ENCODE measurements at regions not wholly inside any gene's neighbourhood (a gene's known extent, or its start where the extent isn't known, plus 50 kb on each side); places are given as distances from the start of the nearest gene placed in this dataset.

DNA sequence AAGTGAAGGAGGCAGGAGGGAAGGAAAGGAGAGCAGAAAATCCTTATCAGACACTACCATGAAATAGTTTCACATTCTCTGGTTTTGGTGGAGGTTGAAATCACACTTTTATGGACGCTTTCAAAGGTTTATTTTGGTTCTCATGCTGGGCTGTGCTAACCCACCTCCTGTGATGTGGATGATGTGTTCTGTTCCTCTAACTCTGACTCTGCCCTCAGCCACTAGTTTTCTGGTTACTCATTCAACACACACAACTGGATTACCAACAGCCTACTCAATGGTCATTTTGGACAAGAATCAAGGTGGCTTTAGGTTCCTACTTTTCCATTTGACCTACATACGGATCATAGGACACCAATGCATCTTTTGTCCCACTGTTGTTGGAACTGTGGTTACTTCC, 522.1 kb upstream of the BTBD3 start:
- TF ChIP-seq, protein P1, sequence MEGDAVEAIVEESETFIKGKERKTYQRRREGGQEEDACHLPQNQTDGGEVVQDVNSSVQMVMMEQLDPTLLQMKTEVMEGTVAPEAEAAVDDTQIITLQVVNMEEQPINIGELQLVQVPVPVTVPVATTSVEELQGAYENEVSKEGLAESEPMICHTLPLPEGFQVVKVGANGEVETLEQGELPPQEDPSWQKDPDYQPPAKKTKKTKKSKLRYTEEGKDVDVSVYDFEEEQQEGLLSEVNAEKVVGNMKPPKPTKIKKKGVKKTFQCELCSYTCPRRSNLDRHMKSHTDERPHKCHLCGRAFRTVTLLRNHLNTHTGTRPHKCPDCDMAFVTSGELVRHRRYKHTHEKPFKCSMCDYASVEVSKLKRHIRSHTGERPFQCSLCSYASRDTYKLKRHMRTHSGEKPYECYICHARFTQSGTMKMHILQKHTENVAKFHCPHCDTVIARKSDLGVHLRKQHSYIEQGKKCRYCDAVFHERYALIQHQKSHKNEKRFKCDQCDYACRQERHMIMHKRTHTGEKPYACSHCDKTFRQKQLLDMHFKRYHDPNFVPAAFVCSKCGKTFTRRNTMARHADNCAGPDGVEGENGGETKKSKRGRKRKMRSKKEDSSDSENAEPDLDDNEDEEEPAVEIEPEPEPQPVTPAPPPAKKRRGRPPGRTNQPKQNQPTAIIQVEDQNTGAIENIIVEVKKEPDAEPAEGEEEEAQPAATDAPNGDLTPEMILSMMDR (IDR thresholded peaks at IDR 0.05): no peak
- TF ChIP-seq, protein P2, sequence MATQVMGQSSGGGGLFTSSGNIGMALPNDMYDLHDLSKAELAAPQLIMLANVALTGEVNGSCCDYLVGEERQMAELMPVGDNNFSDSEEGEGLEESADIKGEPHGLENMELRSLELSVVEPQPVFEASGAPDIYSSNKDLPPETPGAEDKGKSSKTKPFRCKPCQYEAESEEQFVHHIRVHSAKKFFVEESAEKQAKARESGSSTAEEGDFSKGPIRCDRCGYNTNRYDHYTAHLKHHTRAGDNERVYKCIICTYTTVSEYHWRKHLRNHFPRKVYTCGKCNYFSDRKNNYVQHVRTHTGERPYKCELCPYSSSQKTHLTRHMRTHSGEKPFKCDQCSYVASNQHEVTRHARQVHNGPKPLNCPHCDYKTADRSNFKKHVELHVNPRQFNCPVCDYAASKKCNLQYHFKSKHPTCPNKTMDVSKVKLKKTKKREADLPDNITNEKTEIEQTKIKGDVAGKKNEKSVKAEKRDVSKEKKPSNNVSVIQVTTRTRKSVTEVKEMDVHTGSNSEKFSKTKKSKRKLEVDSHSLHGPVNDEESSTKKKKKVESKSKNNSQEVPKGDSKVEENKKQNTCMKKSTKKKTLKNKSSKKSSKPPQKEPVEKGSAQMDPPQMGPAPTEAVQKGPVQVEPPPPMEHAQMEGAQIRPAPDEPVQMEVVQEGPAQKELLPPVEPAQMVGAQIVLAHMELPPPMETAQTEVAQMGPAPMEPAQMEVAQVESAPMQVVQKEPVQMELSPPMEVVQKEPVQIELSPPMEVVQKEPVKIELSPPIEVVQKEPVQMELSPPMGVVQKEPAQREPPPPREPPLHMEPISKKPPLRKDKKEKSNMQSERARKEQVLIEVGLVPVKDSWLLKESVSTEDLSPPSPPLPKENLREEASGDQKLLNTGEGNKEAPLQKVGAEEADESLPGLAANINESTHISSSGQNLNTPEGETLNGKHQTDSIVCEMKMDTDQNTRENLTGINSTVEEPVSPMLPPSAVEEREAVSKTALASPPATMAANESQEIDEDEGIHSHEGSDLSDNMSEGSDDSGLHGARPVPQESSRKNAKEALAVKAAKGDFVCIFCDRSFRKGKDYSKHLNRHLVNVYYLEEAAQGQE (IDR thresholded peaks at IDR 0.05; ENCODE audit: low read depth, low read length): no peak
- no peak for TF ChIP-seq EZH2phosphoT487 (IDR thresholded peaks at IDR 0.05; ENCODE audit: borderline replicate concordance, low read depth)
- TF ChIP-seq, protein P3, sequence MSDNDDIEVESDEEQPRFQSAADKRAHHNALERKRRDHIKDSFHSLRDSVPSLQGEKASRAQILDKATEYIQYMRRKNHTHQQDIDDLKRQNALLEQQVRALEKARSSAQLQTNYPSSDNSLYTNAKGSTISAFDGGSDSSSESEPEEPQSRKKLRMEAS (IDR thresholded peaks at IDR 0.05; ENCODE audit: low read depth): no peak
- TF ChIP-seq NFIC (IDR thresholded peaks at IDR 0.05; ENCODE audit: borderline replicate concordance): no peak
- no peak for TF ChIP-seq RFX5 (IDR thresholded peaks at IDR 0.05; ENCODE audit: low read length)
- TF ChIP-seq GATA2 (CRISPR knock-in tag; IDR thresholded peaks at IDR 0.05): no peak
- no peak for TF ChIP-seq SMC3 (IDR thresholded peaks at IDR 0.05; ENCODE audit: low read depth, low read length)
- no peak for TF ChIP-seq EP300 (IDR thresholded peaks at IDR 0.05; ENCODE audit: borderline replicate concordance in 1 of 2, low read depth in 1 of 2, low read length in 1 of 2)
- no peak for TF ChIP-seq CHD2 (IDR thresholded peaks at IDR 0.05; ENCODE audit: low read length, partially characterized antibody)
